NCI-H2029 treated with DMSO at 0.1 percent for 48 hours (cell line): ENCODE measurements at regions not wholly inside any gene's neighbourhood (a gene's known extent, or its start where the extent isn't known, plus 50 kb on each side); places are given as distances from the start of the nearest gene placed in this dataset.

ENCODE experiments used
- DNase-seq: peaks from one replicate; lab custom pipeline; 2025; lab: John Stamatoyannopoulos, UW

GRCh38 chr17:73984941-73985340 is 218.5 kb upstream of the RPL38 start:
- no peak for DNase-seq

- DNase-seq: no peak
Measured at GRCh38 chr17:73985466-73986015, 217.9 kb upstream of the RPL38 start.

GRCh38 chr17:73986641-73987177 is 216.8 kb upstream of the RPL38 start:
- no peak for DNase-seq

- no peak for DNase-seq
Measured at GRCh38 chr17:73987395-73987794, 216.1 kb upstream of the RPL38 start.

- no peak for DNase-seq
Measured at GRCh38 chr17:73987845-73988509, 215.5 kb upstream of the RPL38 start.

GRCh38 chr17:73989671-73990070 is 213.8 kb upstream of the RPL38 start:
- no peak for DNase-seq

GRCh38 chr17:73990290-73990689 is 213.2 kb upstream of the RPL38 start:
- DNase-seq: no peak

GRCh38 chr17:73991260-73991659 is 212.2 kb upstream of the RPL38 start:
- DNase-seq: no peak

- no peak for DNase-seq
Measured at GRCh38 chr17:73994946-73995345, 208.5 kb upstream of the RPL38 start.

GRCh38 chr17:73997059-73997458 is 206.4 kb upstream of the RPL38 start:
- DNase-seq: no peak

- no peak for DNase-seq
Measured at GRCh38 chr17:73998249-73998648, 205.2 kb upstream of the RPL38 start.

- no peak for DNase-seq
Measured at GRCh38 chr17:73998653-73999645, 204.5 kb upstream of the RPL38 start.

- no peak for DNase-seq
Measured at GRCh38 chr17:74001145-74001544, 202.3 kb upstream of the RPL38 start.

- DNase-seq: no peak
Measured at GRCh38 chr17:74002241-74002640, 201.2 kb upstream of the RPL38 start.

- DNase-seq: no peak
Measured at GRCh38 chr17:74004056-74004455, 199.4 kb upstream of the RPL38 start.

- DNase-seq: no peak
Measured at GRCh38 chr17:74005790-74006189, 197.7 kb upstream of the RPL38 start.

- DNase-seq: no peak
Measured at GRCh38 chr17:74006371-74006770, 197.1 kb upstream of the RPL38 start.

- DNase-seq: peak; percentile 53
Measured at GRCh38 chr17:74008196-74008595, 195.3 kb upstream of the RPL38 start.

GRCh38 chr17:74009056-74009625 is 194.3 kb upstream of the RPL38 start:
- DNase-seq: no peak

GRCh38 chr17:74010903-74011302 is 192.6 kb upstream of the RPL38 start:
- no peak for DNase-seq

- peak; percentile 79 for DNase-seq
Measured at GRCh38 chr17:74011966-74012365, 191.5 kb upstream of the RPL38 start.

GRCh38 chr17:74012465-74012864 is 191.0 kb upstream of the RPL38 start:
- peak; percentile 77 for DNase-seq
